ENCODE measurements at regions not wholly inside any gene's neighbourhood (a gene's known extent, or its start where the extent isn't known, plus 50 kb on each side); places are given as distances from the start of the nearest gene placed in this dataset.

DNA sequence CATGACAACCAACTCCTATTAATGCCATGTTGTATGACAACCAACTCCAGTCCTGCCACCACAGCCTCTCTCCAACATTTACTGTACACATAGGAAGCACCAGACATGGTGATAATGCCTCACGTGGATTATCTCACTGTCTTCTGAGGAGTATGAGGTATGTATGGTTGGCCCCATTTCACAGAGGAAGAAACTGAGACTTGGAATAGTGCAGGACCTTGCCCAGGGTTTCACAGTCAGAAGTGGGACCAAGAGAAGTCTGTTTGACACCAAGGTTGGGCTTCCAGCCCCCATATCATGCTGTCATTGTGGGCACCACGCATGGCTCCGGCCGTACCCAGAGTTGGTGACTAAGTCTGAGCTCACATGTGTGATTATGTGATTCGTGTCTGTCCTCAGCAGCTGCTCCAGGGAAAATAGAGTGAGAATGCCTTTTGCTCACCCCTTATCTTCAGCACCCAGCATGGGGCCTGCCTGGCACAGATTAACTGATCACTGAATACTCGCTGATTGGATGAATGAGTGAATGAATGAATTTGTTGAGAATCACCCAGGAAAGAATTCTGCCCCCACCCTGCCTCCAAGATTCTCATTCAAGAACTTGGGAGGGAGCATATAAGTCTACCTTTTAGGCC, 204.1 kb upstream of the NLRP1 start:
- no peak for DNase-seq

DNA sequence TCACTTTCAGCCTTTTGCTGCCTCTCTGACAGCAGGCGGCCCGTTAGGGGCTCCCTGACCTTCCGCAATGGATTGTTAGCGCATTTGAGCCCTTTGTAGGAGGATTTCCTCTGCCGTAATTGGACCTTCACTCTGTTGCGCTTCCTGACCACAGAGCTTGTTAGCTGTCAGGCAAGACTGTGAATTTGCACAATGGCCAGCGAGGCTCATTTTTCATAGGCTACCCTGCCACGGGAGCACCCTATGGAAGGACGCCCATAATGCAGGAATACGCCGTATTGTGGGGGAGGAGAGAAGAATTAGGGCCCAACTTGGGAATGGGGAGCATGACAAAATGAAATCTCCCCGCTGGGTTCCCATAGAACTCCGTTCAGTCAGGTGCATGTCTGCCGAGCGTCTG, 205.2 kb upstream of the NLRP1 start:
- no peak for DNase-seq

DNA sequence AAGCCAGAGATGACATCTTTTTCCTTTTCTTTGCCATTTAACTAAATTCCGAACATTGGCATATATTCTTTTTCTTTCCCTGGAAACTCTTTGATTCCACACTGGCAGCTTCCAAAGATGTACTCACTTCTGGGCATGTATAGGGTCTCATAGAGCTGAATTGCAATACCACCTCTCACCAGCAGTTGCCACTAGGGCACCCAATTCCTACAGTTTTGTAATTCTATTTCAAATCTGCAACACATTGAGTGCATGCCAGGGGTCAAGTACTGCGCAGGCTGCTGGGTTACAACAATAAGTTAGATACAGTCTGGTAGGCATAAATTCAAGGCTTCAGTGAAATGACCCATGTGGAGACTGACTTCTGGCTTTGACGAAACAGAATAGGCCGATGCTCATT, 208.8 kb upstream of the NLRP1 start:
- DNase-seq, result no peak

DNA sequence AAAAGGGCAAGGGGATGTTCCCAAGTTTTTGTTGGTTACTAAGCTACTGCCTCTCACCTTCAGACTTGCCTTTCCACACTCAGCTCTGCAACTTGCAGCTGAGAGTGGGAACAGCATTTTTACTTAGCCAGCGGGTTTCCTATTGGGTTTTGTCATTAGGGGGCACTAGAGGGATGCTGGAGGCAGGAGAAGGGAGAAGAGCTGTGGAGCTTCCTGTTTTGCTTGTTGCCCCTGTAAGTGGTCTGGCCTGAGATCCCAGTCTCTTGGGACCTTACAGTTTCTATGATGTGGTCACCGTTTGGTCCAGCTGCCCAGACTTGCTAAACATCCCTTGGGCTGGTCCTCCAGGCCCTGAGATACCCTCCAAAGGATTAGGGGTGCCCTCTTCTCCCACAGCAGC, 209.6 kb upstream of the NLRP1 start:
- DNase-seq, result no peak

DNA sequence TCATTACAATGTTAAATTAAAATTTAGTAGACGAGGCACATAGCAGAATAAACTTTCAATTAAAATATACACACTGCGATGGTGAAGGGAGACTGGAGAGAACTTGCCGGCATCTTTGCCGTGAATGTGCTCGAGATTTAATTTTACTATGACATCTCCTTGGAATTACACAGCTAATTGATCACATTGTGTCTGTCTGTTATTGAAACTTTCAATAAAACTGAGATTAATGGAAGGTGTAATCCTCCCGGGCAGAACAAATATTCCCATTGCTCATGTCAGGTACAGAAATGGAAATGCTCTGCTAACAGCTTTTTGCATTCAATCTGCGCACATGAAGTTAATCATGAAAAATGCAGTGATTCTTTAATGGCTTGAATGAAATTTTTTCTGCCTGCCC, 210.1 kb upstream of the NLRP1 start:
- DNase-seq, result no peak

DNA sequence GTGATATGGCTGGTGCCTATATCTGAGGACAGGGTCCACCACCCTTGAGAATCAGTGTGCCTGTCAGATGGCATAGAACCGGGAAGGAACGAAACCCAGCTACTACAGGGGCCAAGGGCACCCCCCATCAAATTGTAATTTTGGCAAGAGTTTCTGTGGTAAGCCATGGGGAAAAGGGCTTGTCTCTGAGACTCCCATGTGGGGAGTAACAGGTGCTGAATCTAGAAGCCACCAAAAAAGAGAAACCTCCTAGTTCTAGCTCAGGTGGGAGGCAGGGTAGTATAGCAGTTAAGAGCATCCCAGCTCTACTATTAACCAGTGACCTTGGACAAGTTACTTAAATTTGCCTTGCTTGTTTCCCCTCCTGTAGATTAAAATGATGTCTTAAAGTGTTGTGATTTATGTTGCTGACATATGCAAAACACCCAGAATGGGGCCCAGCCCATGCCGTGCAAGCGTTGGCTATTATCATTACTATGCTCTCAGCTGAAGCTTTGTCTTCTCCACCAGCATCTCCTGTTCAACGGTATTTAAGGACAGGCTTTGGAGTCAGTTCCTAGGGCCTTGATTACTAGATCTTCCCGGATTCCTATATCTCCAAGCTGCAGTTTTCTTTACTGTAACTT, 210.7 kb upstream of the NLRP1 start:
- DNase-seq, result no peak

DNA sequence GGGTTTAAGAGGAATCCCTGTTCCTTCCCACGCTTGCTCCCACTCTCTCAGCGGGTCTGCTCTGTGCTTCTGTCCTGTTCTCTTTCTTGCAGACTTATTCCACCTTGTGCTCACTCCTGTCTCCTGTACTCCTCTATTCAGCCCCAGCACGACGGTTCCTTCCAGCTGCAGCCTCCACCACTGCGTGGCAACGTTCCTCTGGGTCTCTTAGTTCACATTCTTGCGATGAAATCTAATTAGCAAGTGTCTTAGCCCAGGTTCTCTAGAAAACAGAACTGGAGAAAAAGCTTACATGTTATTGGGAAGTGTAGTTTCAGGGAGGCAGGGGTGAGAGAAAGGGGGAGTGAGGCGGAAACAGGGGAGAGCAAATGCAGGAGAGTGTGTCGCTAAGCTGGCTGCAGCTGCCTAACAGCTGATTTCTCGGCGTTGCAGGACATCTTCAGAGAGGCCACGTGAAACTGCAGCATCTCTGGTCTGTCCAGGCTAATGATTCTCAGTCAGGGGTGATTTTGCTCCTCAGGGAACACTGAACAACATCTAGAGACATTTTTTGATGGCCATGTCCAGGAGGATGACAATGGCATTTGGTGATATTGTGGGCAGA, 213.2 kb upstream of the NLRP1 start:
- DNase-seq, result no peak

DNA sequence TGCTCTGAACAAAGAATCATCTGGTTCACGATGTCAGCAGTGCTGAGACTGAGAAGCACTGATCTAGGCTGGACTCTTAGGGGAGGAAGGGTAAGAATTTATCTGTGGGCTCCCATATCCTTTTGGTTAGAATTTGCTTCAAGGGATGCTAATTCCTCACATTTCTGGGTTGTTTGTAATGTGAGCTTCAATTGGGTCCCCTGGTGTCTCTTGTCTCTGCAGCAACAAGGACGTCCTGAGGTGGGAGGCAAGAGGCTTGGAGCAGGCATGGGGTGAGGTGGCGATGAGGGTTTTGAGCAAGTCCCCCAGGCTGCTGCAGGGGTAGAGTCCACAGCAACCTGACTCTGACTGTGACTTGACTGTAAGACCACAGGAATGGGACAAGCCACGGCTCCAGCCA, 213.8 kb upstream of the NLRP1 start:
- no peak for DNase-seq

DNA sequence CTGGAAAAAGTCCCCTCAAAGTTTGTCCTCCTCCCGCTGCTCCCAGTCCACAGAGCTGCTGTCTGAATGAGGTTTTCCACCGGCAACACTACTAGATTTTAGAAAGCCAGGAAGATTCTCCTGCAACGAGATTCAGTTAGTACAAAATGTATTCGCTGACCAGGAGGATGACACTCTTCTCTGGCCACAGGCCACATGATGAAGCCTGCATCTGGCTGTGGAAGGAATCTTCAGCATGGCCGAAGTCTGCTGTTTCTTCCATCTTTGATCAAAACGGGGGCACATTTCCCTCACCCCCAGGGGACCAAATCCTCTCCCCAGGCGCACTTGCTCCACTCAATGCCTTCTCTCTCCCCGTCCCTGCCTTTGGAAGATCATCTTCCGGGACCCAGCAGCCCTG, 215.8 kb upstream of the NLRP1 start:
- DNase-seq, result no peak

DNA sequence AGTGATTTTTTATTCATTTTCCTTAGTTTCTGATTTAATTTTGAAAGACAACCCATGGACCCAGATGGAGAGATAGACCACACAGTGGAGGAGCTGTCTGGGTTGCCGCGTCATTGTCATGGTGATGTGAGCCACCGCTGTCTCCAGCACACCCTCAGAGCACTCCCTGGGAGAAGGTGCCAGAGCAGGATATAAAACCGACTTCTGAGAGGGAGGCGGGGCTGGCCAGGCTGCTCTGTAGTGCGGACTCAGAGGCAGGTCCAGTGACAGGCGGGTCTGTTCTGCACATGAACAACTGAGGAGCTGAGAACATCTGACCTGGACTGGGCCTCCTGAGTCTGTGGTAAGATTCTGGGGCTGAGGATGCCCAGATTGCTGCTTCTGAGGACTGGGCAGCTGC, 216.3 kb upstream of the NLRP1 start:
- DNase-seq, result no peak

DNA sequence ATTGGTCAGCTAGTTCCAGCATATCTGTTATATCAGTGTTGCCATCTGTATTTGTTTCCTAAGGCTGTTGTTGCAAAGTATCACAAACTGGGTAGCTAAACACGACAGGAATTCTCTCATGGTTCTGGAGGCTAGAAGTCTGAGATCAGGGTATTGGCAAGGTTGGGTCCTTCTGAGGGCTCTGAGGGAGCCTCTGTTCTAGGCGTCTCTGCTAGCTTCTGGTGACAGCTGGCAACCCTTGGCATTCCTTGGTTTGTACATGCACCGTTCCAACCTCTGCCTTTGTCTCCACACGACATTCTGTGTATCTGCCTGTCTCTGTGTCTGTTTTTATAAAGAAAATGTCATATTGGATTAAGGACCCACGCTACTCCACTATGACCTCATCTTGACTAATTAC, 219.9 kb upstream of the NLRP1 start:
- DNase-seq, result no peak

DNA sequence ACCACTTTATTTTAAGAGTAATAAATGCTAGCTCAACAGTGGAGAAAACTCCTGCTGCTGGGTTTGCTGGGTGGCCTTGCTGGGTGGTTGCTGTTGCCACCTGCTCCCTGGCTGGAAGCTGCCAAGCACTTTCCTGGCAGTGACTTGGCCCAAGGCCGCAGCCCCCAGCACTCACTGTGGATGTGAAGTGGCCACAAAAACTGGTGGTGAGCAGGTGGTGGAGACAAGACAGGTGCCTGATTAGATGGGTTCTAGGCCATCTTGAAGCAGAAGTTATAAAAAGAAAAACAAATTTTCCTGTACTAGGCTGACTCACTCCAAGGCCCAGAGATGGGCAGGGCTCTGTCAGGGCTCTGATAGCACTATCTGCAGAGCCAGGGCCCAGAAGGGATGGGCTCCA, 224.7 kb upstream of the NLRP1 start:
- no peak for DNase-seq

DNA sequence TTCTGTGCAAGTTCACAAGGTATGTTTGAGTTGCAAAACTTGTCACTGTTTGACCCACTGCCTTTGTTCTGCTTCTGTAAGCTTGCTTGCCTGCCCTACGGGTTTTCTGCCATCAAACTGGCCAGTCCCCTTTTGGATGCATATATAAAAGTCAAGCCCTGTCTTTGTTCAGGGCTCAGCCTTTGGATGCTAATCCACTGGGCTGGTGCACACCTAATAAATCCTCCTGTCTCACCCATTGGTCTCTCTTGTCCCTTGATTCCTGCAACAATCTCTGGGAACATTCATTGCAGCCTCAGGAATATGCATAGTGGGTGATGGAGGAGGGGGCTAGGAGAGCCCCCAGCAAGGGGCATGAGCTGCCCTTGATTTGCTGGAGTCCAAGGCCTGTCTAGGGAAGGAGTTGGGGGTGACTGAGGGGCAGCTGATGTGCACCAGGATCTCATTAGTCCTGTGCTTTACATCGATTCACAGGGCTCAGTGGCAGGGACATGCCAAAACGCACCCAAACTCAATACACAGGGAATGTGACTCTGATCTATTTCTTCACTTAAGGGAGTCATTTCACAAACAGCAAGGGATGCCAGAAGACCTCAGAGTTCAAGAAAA, 225.4 kb upstream of the NLRP1 start:
- DNase-seq, result no peak

DNA sequence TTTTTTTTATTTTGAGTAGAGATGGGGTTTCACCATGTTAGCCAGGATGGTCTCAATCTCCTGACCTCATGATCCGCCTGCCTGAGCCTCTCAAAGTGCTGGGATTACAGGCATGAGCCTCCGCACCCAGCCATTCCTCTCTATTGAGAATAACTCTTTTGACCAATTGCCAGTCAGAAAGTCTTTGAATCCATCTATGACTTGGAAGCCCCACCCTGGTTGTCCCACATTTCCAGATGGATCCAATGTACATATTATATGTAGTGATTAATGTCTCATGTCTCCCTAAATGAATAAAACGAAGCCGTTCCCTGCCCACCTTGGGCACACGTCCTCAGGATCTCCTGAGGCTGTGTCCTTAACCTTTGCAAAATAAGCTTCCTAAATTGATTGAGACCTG, 228.3 kb upstream of the NLRP1 start:
- DNase-seq, result no peak

DNA sequence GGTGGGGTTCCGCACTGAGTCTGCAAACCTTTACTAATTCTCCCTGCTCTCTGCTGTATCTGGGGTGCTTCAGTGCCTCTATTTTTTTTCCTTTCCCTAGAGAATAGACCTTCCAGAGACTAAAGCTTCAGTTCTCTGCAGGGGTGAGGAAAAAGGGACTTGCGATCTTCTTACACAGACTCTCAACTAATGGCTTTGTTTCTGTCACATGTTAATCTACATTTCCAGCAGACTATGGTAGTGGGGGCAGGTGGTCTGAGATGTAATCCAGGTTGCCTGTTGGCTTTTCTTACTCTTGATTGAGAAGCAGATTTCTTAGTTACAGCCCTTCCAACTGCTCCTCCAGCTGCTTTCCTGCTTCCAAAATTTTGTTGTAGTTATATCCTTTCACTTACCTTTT, 229.0 kb upstream of the NLRP1 start:
- DNase-seq, result no peak

DNA sequence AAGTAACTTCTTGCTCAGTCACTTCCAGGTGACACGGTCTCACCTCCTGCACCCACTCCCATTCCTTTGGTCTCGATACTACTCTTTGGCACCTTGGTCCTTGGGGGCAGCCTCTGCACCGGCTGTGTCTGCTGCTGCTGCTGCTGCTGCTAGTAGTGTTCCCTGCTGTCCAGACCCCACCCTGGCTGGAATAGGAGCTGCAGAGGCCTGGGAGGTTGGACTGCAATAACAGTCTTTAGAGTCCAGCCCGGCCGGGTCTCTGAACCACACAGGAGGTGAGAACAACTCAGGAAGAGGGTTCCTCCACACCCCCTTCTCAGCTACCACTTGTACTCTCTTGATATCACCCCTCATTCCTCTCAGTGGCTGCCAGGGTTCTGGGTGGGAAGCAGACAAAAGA, 231.1 kb upstream of the NLRP1 start:
- DNase-seq, result no peak

DNA sequence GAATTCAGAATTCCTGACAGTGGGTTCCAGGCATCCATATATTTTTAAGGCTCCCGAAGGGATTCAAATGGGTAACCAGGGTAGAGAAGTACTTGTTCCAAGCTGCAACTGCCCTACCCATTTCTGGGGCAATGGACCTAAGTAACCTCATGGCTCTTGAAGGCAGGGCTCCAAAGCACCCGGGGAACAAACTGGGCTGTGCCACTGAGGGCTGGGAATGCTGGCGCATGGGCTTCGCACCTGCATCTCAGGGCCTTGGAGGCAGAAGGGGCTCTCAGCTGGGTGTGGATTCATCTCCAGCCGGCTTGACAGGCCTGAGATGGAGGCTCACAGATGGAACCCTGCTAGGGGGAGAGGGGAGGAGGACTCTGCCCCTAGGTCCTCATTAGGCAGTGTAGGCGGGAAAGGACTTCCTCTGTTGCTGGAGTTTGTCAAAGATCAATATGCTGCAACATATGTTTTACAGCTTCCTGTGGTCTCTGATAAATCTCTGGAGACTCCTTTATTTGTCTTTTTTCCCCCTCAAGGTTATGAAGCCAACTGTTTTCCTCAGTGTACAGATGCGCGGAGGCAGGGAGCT, 232.3 kb upstream of the NLRP1 start:
- no peak for DNase-seq

DNA sequence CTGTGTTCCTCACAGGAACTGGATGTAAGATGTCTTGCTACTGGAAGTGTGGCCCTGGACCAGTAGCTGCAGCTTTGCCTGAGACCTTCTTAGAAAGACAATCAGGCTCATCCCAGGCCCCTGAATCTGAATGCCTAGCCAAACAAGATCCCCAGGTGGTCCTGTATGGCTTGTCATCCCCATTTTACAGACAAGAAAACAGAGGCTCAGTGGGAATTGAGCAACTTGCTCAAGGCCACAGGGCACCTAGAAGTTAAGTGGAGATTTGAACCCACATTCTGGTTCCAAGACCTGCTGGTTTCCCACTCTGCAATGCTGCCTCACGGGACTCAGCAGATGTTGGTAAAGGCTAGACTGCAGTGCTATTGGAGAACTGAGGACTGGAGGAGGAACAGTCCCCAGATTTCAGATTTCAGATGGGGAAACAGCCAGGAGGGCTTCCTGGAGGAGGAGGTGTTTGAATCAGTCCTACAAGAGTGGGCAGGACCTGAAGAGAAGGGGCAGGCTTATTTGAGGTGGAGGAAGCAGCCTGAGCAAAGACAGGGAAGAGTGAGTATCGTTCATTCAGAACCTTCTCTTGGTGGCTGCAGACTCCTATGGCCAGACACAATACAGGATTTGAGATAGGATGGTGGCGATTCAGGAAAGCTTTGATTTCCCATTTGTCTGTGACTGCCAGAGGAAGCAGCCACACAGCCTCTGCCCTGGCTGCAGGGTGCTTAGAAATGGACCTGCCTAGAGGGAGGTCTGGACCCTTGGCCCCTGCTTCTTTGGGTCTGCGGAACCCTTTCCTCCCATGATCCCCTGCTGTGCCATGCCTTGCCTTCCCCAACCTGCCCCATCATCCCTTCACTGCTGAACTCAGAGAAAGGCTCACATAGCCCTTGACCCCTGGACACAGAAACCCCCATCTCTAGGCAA, 233.4 kb upstream of the NLRP1 start:
- no peak for DNase-seq

DNA sequence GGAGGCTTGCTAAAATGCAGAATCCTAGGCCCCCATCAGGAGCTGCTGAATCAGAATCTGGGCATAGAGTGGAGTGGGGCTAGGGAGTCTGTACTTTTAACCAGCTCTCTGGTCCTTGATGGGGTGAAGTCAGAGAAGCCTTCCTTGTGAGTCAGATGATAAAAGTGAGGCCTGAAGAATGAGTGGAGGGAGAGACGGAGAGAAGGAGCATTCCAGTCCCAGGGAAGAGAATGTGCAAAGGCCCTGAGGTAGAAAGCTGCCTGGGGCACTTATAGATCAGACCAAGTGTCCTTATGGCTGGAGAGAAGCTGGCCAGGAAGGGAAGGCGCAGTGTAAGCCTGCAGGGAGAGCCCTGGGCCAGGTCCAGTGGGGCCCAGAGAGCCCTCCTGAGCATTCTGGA, 235.1 kb upstream of the NLRP1 start:
- no peak for DNase-seq

DNA sequence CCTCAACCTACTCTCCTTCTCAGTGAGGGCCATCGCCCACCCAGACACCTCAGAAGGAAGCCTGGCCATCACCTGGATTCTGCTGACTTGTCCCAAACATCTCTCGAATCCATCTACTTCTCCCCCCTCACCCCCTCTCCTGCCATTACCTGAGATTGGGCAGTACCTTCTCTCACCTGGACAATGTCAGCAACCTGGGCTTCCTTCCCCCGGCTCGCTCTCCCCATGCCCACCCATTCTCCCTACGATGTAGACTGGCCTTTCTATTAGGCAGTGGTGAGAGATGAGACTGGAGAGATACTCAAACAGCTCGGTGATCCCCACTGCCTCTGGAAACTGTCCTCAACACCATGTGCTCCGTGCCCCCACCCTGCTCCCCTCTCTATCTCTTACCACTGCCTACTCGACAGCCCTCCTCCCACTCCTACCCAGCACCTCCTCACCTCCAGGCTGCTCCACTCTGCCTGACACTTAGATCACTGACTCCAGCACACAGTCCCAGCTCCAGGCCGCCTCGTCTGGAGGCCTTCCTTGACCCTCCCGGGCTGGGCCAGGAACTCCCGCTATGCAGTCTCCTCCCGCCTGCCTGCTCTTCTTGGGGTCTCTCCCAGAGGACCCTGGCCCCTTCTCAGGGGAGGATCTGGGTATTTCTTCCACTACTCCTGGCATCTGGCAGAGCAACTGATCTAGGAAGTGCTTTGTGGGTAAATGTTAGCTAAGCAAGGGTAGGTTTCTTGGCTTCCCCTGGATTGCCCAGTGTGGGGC, 235.8 kb upstream of the NLRP1 start:
- no peak for DNase-seq

DNA sequence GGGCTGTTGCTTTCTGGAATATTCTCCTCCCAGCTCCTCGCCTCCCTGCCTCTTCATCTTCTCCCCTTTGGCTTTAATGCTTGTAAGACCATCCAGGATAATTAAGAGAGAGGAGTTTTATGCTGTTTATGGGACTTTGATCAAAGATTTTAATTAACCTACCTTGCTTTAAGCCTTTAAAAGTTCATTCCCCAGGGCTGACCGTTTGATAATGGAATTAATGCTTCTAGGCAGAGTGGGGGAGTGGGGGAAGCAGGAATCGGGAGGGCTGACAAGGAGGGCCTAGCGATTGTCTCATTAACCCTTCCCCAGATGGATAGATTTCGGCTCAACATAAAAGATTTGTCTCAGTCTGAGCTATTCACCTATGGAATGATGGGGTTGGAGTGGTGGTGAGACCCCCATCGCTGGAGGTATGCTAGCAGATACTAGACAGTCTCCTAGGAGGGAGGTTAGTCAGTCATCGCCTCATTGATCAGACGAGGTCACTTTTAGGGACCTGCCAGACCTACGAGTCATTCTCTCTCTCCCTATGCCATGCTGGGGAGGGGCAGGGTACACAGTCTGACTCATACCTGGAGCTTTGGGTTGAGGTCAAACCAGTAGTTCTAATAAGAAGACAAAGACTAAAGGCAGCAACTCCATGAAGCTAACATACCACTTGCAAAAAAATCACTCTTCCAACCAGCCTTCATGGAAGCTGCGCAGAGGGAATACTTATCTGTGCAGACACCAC, 236.6 kb upstream of the NLRP1 start:
- DNase-seq, result no peak

DNA sequence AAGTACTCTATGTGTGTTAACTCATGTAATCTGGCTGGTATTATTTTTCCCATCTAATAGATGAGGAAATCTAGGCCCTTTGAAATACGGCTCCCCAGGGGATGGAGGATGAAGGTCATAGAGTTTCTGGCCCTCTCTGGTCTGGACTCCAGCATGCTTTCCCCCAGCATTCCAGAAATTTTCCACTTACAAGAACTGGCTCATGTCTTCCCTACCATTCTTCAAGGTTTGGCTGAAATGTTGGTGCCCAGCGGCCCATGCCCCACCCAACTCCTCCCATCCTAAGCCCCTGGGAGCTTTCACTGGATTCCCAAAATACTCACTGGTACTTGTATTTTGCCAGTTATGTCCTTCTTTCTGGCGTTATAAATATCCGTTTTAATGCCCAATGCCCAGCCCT, 237.5 kb upstream of the NLRP1 start:
- no peak for DNase-seq

Data from KG1 (cell line).